ENCODE measurements at regions not wholly inside any gene's neighbourhood (a gene's known extent, or its start where the extent isn't known, plus 50 kb on each side); places are given as distances from the start of the nearest gene placed in this dataset.
A peak's percentile ranks its signal among the peaks of the same experiment; 100 is the strongest.
"Not testable (repeated sequence)": the region's sequence is repeated elsewhere in the genome, so short reads cannot be mapped to it uniquely, and the experiment has no call there.

- DNase-seq (ENCODE audit: low spot score in 2 of 2) (peak; percentile 56 to 60), FAIRE-seq (no peak)
Measured at GRCh38 chr7:114085592-114086501, 167.0 kb upstream of the PPP1R3A start.

DNA sequence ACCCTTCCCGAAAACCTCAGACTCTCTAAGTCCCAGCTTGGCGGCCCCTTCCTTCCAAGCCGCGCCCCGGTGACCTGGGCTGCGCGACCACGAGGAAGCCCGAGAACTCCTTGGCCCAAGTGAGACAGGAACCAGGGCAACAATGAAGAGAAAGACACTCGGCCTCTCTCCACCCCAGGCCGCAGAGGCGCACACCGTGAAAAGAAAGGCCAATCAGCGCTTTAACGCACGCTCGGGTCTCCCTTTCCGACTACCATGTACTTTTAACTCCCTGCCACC lies 166.4 kb upstream of the PPP1R3A start:
- DNase-seq (ENCODE audit: low spot score in 2 of 2), result no peak

DNA sequence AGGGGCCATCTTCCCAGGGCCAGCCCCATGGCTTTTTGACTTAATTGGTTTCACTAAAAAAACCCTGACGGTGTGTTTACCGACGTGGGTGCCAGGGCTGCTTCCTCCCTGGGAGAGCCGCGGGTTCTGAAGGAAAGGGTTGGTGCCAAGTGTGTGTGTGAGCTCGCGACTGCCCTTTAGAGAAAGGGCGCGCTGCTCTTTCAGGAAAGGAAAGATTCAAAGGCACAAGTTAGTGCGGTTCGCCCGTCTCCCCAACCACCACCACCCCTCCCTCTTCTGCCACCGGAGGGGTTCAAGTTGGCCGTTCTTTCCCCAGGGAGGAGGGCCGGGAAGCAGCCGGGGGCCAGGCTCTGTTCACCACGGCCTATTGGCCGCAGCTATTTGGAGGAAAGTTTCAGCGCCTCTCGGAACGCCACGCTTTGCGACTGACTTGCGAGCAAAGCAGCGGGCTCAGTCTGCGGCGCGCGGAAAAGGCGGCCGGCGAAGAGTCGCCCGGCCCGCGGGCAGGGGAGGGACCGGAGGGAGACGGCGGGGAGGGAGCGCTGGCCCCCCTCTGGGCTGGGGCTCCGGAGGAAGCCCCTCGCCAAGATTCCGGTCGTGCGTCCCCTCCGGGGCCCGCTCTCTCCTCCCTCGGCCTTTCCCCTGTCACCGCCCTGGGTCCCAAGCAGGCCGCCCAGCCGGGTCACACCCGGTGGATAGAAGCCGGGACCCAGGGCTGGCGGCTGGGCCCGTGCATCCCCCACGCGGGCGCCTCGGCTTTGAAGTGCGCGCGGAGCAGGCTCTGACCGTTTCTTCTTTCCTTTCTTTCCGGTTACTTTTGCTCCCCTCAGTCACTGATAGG lies 165.9 kb upstream of the PPP1R3A start:
- FAIRE-seq, result no peak
- DNase-seq (ENCODE audit: low spot score in 2 of 2), result peak in 1 of 2 donors; percentile 15

More for the DNA sequence above, 166.4 kb upstream of the PPP1R3A start:
- FAIRE-seq, result no peak

GRCh38 chr7:114084002-114084471 lies 165.2 kb upstream of the PPP1R3A start:
- DNase-seq (ENCODE audit: low spot score in 2 of 2) (no peak), FAIRE-seq (no peak)

- FAIRE-seq (no peak), DNase-seq (ENCODE audit: low spot score in 2 of 2) (peak in 1 of 2 donors; percentile 9)
Measured at GRCh38 chr7:114083166-114084001, 164.6 kb upstream of the PPP1R3A start.

GRCh38 chr7:114082642-114083165 lies 163.9 kb upstream of the PPP1R3A start:
- no peak for FAIRE-seq

DNA sequence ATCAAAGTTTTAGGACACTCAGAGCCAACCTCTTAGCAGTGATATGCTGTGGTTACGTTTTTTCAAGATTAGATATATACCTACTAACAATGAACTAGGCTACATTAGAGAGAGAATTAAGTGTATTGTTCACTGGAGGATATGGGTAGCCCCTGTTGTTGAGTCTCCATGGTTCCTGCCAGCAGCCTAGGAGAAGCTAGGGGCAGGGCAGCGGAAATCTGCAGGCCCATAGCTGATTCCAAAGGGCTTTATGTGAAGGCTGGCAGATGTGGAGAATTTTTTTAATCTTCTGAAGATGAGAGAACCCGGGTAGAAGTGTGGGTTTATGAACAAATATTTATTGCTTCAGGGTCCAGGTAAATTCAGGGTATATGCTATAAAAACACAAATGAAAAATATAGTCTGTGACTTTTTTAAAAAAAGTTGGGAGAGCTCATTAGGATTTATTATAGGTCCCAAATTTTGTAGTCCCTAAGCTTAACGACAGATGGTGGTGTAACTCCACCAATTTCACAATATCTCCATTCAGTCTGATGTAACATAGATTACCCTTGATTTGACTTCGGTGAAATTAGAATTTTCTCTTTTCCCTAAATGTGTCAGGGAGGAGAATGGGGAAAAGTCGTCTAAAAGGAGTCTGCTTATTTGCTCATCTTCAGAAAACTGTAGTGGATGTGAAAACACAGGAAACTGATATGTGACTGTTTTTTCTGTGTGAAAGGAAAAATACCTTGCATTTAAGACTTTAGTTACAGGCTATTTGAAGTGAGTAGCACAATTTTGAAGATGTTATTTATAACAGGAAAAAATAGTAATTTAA lies 163.0 kb upstream of the PPP1R3A start:
- peak; percentile 41 to 60 for DNase-seq (ENCODE audit: low spot score in 2 of 2)
- FAIRE-seq, result peak; percentile 84

More at GRCh38 chr7:114082642-114083165, 163.9 kb upstream of the PPP1R3A start:
- no peak for DNase-seq (ENCODE audit: low spot score in 2 of 2)

GRCh38 chr7:114077158-114077524 lies 158.3 kb upstream of the PPP1R3A start:
- DNase-seq (ENCODE audit: low spot score in 2 of 2); FAIRE-seq: not testable (repeated sequence)

DNA sequence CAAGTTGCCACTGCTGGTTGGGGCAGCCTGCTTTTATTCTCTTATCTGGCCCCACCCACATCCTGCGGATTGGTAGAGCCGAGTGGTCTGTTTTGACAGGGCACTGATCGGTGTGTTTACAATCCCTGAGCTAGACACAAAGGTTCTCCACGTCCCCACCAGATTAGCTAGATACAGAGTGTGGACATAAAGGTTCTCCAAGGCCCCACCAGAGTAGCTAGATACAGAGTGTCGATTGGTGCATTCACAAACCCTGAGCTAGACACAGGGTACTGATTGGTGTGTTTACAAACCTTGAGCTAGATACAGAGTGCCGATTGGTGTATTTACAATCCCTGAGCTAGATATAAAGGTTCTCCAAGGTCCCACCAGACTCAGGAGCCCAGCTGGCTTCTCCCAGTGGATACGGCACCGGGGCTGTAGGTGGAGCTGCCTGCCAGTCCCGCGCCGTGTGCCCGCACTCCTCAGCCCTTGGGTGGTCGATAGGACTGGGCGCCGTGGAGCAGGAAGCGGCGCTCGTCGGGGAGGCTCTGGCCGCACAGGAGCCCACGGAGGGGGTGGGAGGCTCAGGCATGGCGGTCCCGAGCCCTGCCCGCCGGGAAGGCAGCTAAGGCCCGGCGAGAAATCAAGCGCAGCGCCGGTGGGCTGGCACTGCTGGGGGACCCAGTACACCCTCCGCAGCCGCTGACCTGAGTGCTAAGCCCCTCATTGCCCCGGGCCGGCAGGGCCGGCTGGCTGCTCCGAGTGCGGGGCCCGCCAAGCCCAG lies 157.8 kb upstream of the PPP1R3A start:
- not testable (repeated sequence) for DNase-seq (ENCODE audit: low spot score in 2 of 2); FAIRE-seq

DNA sequence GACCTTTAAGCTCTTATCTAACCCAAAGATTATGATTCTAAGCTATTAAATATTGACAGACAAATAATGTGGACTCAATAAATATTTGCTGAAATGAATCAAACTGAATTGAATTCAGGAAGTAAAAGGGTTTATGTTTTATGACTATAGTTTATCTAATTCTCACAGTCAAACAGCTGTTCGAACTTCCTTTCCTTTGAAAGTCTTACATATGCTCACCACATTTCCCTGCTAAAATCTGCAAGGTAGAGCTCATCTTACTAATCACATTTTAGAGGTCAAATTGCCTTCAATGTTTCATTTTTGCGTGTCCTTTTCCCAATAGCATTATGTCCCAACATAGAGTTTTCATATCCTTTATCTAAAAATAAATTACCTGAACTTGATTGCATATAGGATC lies 154.9 kb upstream of the PPP1R3A start:
- no peak for FAIRE-seq

DNA sequence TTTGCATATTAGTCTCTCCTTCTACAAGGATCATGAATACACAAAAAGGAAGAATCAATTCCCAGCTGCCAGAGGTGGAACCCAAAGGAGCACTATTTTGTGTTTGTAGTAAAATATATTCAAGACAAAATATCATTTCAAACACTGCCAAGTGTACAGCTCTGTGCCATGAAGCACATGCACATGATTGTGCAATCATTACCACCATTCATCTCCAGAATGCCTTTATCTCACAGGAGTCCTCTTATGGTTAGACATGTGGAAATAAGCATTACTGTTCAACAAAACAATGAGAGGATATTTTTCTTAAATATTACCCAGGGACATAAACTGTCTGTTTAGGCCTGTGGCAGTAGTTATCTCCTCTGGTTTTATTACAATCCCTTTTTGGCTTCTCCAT lies 151.4 kb upstream of the PPP1R3A start:
- FAIRE-seq (no peak), DNase-seq (ENCODE audit: low spot score in 2 of 2) (no peak)

More for the DNA sequence above, 154.9 kb upstream of the PPP1R3A start:
- DNase-seq (ENCODE audit: low spot score in 2 of 2), result no peak

GRCh38 chr7:114062810-114063209 lies 144.0 kb upstream of the PPP1R3A start:
- FAIRE-seq, result no peak
- no peak for DNase-seq (ENCODE audit: low spot score in 2 of 2)

DNA sequence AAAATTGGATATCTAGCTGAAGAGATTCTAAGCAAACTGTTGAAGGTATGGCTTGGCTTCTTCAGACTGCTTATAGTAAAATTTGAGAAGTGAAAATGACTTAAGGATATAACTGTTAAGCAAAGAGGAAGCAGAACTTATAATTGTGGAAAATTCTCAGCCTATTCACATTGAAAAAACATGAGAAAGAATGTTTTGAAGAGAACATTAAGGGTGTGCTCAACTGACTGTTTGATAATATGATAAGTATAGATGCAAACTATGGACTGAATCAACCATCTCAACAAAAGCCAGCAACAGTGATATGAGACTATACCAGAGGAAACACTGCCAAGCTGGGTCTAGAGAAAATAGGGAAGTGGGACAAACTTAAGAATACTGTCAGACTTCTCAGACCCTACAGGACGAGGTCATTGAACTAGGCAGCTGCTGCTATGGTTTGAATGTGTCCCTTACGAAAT lies 133.1 kb upstream of the PPP1R3A start:
- FAIRE-seq (no peak), DNase-seq (ENCODE audit: low spot score in 2 of 2) (no peak)

GRCh38 chr7:114050571-114050970 lies 131.8 kb upstream of the PPP1R3A start:
- DNase-seq (ENCODE audit: low spot score in 2 of 2) (no peak), FAIRE-seq (no peak)

GRCh38 chr7:114048386-114049235 lies 129.8 kb upstream of the PPP1R3A start:
- no peak for FAIRE-seq
- no peak for DNase-seq (ENCODE audit: low spot score in 2 of 2)

- FAIRE-seq (no peak), DNase-seq (ENCODE audit: low spot score in 2 of 2) (no peak)
Measured at GRCh38 chr7:114047889-114048288, 129.1 kb upstream of the PPP1R3A start.

GRCh38 chr7:114033475-114033874 lies 114.7 kb upstream of the PPP1R3A start:
- no peak for DNase-seq (ENCODE audit: low spot score in 2 of 2)
- FAIRE-seq, result no peak
